Calu3 (cell line): ENCODE measurements at regions not wholly inside any gene's neighbourhood (a gene's known extent, or its start where the extent isn't known, plus 50 kb on each side); places are given as distances from the start of the nearest gene placed in this dataset.
"Not testable (repeated sequence)": the region's sequence is repeated elsewhere in the genome, so short reads cannot be mapped to it uniquely, and the experiment has no call there.

Experiments
- BruUV-seq: library from RNA; stranded (reverse); fragments of 400-500 nt; replicated peaks from 2 replicates; lab custom pipeline; 2021; lab: Mats Ljungman, UMichigan
- CTCF ChIA-PET: fragments of 300-600 bp; sonication (Branson Sonifier 250); formaldehyde crosslinking; loops from one replicate; lab custom pipeline; 2022; ENCODE audit warnings: antibody characterized with exemption; lab: Charles Lee
- DNase-seq: peaks from one replicate; pipeline ENCODE4 v3.0.0; 2022
- H3K27ac Mint-ChIP-seq: one replicate; pipeline ENCODE4 v1.8.0; 2022; ENCODE audit warnings: mixed read lengths; ENCODE audit not compliant: unreplicated experiment
- H3K27me3 Mint-ChIP-seq: one replicate; pipeline ENCODE4 v1.8.0; 2022; ENCODE audit warnings: mixed read lengths; ENCODE audit not compliant: unreplicated experiment
- H3K36me3 Mint-ChIP-seq: one replicate; pipeline ENCODE4 v1.8.0; 2022; ENCODE audit warnings: mild to moderate bottlenecking, moderate library complexity, mixed read lengths; ENCODE audit not compliant: insufficient read depth, unreplicated experiment
- H3K4me1 Mint-ChIP-seq: one replicate; pipeline ENCODE4 v1.8.0; 2022; ENCODE audit warnings: mild to moderate bottlenecking, low read depth, mixed read lengths; ENCODE audit not compliant: unreplicated experiment
- H3K4me3 Mint-ChIP-seq: one replicate; pipeline ENCODE4 v1.8.0; 2022; ENCODE audit warnings: mild to moderate bottlenecking, low read depth, moderate library complexity, mixed read lengths; ENCODE audit not compliant: unreplicated experiment
- H3K9me3 Mint-ChIP-seq: one replicate; pipeline ENCODE4 v1.8.0; 2022; ENCODE audit warnings: low read depth, mixed read lengths; ENCODE audit not compliant: unreplicated experiment
- CTCF ChIP-seq: fragments of 200-600 bp; IDR thresholded peaks from one replicate; pipeline ENCODE4 v1.8.0; 2022; ENCODE audit warnings: antibody characterized with exemption; ENCODE audit not compliant: unreplicated experiment
- intact Hi-C: fragments of 100-400 bp; cut with micrococcal nuclease; formaldehyde crosslinking; loops from one replicate; pipeline ENCODE4 v1.10.0; 2022; ENCODE audit not compliant: unreplicated experiment

GRCh38 chr16:63415014-63415413 is 1378.8 kb upstream of the CDH8 start:
- H3K4me3 Mint-ChIP-seq: no peak overlapping the region
- BruUV-seq: no TSS peak
- TF ChIP-seq CTCF: no peak
- DNase-seq: no peak
- peaks cover 8% of the 10 kb centered on the region for H3K9me3 Mint-ChIP-seq
- H3K27ac Mint-ChIP-seq: no peak overlapping the region
- no peaks in the 10 kb centered on the region for H3K27me3 Mint-ChIP-seq
- CTCF ChIA-PET: no interaction called here
- H3K4me1 Mint-ChIP-seq: no peaks in the 10 kb centered on the region
- no peaks in the 10 kb centered on the region for H3K36me3 Mint-ChIP-seq
- intact Hi-C loops: no loop called here

- Mint-ChIP-seq H3K36me3 (no peaks in the 10 kb centered on the region), H3K4me1 (no peaks in the 10 kb centered on the region), H3K9me3 (no peaks in the 10 kb centered on the region), H3K27me3 (no peaks in the 10 kb centered on the region), H3K27ac (no peak overlapping the region), H3K4me3 (no peak overlapping the region)
- intact Hi-C loops: no loop called here
- TF ChIP-seq CTCF: no peak
- no peak for DNase-seq
- no TSS peak for BruUV-seq
- CTCF ChIA-PET: no interaction called here
Measured at GRCh38 chr16:63410594-63410993, 1374.4 kb upstream of the CDH8 start.

- Mint-ChIP-seq H3K27ac (no peak overlapping the region), H3K4me3 (no peak overlapping the region), H3K4me1 (no peaks in the 10 kb centered on the region), H3K9me3 (peaks cover 11% of the 10 kb centered on the region), H3K27me3 (no peaks in the 10 kb centered on the region), H3K36me3 (no peaks in the 10 kb centered on the region)
- no peak for TF ChIP-seq CTCF
- no TSS peak for BruUV-seq
- intact Hi-C loops: no loop called here
- CTCF ChIA-PET: interaction anchor here (0.6 kb wide), 1 partner anchor 87 kb away, joined by 9 read pairs; no protein-coding TSS in a partner anchor
- no peak for DNase-seq
Measured at GRCh38 chr16:63403792-63404191, 1367.6 kb upstream of the CDH8 start.

GRCh38 chr16:63388277-63388676 is 1352.0 kb upstream of the CDH8 start:
- CTCF ChIA-PET, DNase-seq, H3K27me3 Mint-ChIP-seq, H3K9me3 Mint-ChIP-seq, H3K36me3 Mint-ChIP-seq, intact Hi-C loops, H3K27ac Mint-ChIP-seq, BruUV-seq, H3K4me3 Mint-ChIP-seq, H3K4me1 Mint-ChIP-seq: not testable (repeated sequence)

GRCh38 chr16:63385714-63386432 is 1349.6 kb upstream of the CDH8 start:
- no peak for TF ChIP-seq CTCF
- Mint-ChIP-seq H3K9me3 (peaks cover 2% of the 10 kb centered on the region), H3K4me3 (no peak overlapping the region), H3K4me1 (no peaks in the 10 kb centered on the region), H3K36me3 (no peaks in the 10 kb centered on the region), H3K27me3 (no peaks in the 10 kb centered on the region), H3K27ac (no peak overlapping the region)
- intact Hi-C loops: no loop called here
- no TSS peak for BruUV-seq
- no peak for DNase-seq
- CTCF ChIA-PET: no interaction called here
